ENCODE measurements at regions not wholly inside any gene's neighbourhood (a gene's known extent, or its start where the extent isn't known, plus 50 kb on each side); places are given as distances from the start of the nearest gene placed in this dataset.
"Not testable (repeated sequence)": the region's sequence is repeated elsewhere in the genome, so short reads cannot be mapped to it uniquely, and the experiment has no call there.

DNA sequence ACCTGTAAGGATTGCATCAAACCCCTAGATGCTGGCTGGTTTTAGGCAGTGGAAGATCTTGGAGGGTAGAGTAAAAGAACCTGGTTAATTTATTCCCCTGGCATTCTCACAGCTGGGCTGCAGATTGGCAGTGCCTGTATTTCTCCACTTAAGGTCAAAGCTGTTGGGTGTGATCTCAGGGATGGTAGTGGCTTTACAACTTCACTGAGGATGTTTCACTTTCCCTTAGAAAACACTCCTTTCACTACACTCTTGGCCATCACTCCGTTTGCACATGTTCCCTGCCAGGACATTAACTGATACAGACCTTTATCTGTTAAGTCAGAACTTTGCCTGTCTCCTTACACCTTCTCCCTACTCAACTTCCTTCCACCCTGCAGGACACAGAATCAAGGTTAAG, 779.1 kb upstream of the SEMA6D start:
- CTCF ChIA-PET: no interaction called here
- Mint-ChIP-seq H3K4me1 (no peaks in the 10 kb centered on the region), H3K27ac (no peak overlapping the region), H3K4me3 (no peak overlapping the region), H3K36me3 (ENCODE audit: low read depth) (no peaks in the 10 kb centered on the region), H3K27me3 (no peaks in the 10 kb centered on the region), H3K9me3 (ENCODE audit: low read depth) (peaks cover 5% of the 10 kb centered on the region)
- intact Hi-C loops (cut with DNase I, micrococcal nuclease): no loop called here
- ATAC-seq (no peak), DNase-seq (no peak)
- POLR2A ChIA-PET: no interaction called here

DNA sequence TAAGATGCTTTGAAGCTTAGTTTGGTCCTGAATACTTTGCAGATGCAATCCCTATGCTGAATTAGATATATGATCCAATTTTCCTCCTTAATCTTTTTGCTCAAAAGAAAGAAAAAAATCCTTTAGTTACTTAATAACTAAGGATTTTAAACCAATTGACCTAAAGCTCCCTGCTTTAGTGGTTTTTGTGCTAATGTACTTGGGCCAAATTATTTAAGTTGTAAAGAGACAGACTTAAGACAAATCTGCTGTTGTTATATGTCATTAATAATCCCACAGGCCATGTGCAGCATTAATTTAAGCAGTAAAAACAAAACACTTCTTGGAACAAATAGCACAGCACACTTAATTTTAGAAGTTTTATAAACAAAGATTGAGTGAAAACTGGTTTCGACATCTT, 776.1 kb upstream of the SEMA6D start:
- no peaks in the 10 kb centered on the region for H3K4me1 Mint-ChIP-seq
- intact Hi-C loops (cut with DNase I, micrococcal nuclease): no loop called here
- ATAC-seq (no peak), DNase-seq (no peak)
- POLR2A ChIA-PET: no interaction called here
- H3K27me3 Mint-ChIP-seq: no peaks in the 10 kb centered on the region
- H3K36me3 Mint-ChIP-seq (ENCODE audit: low read depth): no peaks in the 10 kb centered on the region
- H3K9me3 Mint-ChIP-seq (ENCODE audit: low read depth): peaks cover 6% of the 10 kb centered on the region
- CTCF ChIA-PET: no interaction called here
- H3K27ac Mint-ChIP-seq: no peak overlapping the region
- H3K4me3 Mint-ChIP-seq: no peak overlapping the region

DNA sequence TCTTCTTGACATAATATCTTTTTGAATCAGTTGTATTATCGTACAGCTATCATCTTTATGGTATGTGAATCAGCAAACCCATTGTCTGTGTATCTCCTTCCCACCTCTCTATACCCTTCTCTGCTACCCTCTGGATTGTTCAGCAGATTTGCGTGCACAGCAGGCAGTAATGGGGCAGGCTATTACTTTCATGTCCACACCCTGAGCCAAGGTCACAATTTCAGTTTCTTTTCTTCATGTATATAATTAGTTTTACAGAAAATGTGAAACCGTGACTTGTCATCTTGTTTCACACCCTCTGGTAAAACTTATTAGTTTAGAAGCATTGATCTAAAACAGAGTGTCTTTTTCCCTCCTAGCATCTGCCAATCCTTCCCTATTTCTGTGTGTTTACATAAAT, 770.4 kb upstream of the SEMA6D start:
- intact Hi-C loops (cut with DNase I, micrococcal nuclease): no loop called here
- DNase-seq (no peak), ATAC-seq (no peak)
- Mint-ChIP-seq H3K4me3 (no peak overlapping the region), H3K4me1 (no peaks in the 10 kb centered on the region), H3K36me3 (ENCODE audit: low read depth) (no peaks in the 10 kb centered on the region), H3K9me3 (ENCODE audit: low read depth) (peaks cover 14% of the 10 kb centered on the region), H3K27me3 (no peaks in the 10 kb centered on the region), H3K27ac (no peak overlapping the region)
- ChIA-PET POLR2A (no interaction called here), CTCF (no interaction called here)

DNA sequence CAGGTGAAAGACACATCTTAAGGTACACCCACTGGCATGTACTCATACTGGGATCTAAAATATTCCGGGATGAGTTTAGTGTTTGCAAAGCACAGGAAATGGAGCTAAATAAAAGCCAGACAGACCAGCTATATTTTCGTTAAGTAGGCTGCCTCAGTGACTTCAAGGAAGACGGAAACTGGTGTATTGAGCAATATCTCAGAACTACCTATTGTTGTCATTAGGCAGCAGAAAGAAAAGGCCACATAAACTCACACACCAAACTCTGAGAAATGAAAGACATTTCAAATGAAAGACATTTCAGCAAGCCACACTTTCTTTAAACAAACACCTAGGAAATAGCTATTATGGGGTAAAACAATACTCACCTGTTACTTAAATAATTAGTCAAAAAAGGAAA, 761.7 kb upstream of the SEMA6D start:
- H3K9me3 Mint-ChIP-seq (ENCODE audit: low read depth): peaks cover 20% of the 10 kb centered on the region
- intact Hi-C loops (cut with DNase I, micrococcal nuclease): no loop called here
- H3K27me3 Mint-ChIP-seq: no peaks in the 10 kb centered on the region
- H3K27ac Mint-ChIP-seq: no peak overlapping the region
- no peaks in the 10 kb centered on the region for H3K4me1 Mint-ChIP-seq
- no peak for DNase-seq
- CTCF ChIA-PET: no interaction called here
- H3K36me3 Mint-ChIP-seq (ENCODE audit: low read depth): no peaks in the 10 kb centered on the region
- H3K4me3 Mint-ChIP-seq: no peak overlapping the region
- POLR2A ChIA-PET: no interaction called here
- no peak for ATAC-seq

DNA sequence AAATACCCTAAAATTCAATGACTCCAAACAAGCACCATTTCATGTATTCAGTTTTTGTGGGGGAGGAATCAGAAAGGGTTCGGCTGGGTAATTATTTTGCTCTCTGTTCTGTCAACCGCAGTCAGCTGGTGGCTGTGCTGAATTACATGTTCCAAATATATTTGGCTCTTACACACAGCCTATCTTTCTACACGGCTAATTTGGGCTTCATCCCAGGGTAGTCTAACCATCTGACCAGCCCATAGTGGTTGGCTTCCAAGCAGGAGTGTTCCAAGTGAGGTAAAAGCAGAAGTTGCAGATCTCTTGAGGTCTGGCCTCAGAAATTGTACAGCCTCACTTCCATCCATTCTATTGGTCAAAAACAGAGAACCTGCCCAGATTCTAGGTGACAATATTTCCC, 760.8 kb upstream of the SEMA6D start:
- intact Hi-C loops (cut with DNase I, micrococcal nuclease): no loop called here
- ATAC-seq: no peak
- ChIA-PET POLR2A (no interaction called here), CTCF (no interaction called here)
- Mint-ChIP-seq H3K36me3 (ENCODE audit: low read depth) (no peaks in the 10 kb centered on the region), H3K27ac (no peak overlapping the region), H3K4me1 (no peaks in the 10 kb centered on the region), H3K4me3 (no peak overlapping the region), H3K27me3 (no peaks in the 10 kb centered on the region), H3K9me3 (ENCODE audit: low read depth) (peaks cover 20% of the 10 kb centered on the region)
- no peak for DNase-seq

DNA sequence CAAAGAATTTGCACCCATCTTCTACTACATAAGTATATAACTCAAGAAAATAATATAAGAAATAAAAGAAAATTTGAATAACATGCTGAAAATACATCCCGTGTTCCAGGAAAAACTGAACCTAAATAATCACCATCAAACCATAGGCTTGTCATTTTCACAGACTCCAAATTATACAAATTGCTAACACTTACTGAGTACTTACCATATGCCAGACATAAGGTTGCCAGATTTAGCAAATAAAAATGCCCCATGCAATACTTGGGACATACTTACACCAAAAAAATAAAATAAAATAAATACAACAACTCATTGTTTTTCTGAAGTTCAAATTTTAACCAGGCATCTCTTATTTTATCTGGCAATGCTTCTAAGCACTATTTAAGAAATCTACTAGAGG, 760.4 kb upstream of the SEMA6D start:
- H3K27ac Mint-ChIP-seq: no peak overlapping the region
- POLR2A ChIA-PET: no interaction called here
- H3K9me3 Mint-ChIP-seq (ENCODE audit: low read depth): peaks cover 22% of the 10 kb centered on the region
- no peaks in the 10 kb centered on the region for H3K27me3 Mint-ChIP-seq
- CTCF ChIA-PET: no interaction called here
- DNase-seq (no peak), ATAC-seq (no peak)
- H3K4me1 Mint-ChIP-seq: no peaks in the 10 kb centered on the region
- H3K36me3 Mint-ChIP-seq (ENCODE audit: low read depth): no peaks in the 10 kb centered on the region
- H3K4me3 Mint-ChIP-seq: no peak overlapping the region
- intact Hi-C loops (cut with DNase I, micrococcal nuclease): no loop called here

DNA sequence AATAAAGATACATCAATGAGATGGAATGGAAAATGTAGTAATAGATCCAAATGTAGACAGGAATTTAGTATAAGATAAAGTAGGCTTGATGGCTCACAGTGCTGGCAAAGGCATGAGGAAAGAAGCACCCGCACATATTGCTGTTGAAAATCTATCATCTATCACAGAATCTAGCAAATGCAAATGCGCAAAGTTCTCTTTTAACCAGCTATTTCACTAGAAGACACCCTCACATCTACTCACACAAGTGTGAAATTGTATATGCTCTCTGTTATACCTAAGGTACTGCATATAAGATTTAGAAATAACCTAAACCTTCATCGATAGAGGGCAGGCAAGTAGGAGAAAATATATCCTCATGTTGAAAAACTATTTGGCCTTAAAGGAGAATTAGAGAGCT, 756.7 kb upstream of the SEMA6D start:
- H3K9me3 Mint-ChIP-seq (ENCODE audit: low read depth): peaks cover 22% of the 10 kb centered on the region
- POLR2A ChIA-PET: no interaction called here
- H3K4me3 Mint-ChIP-seq: no peak overlapping the region
- no peak overlapping the region for H3K27ac Mint-ChIP-seq
- no peaks in the 10 kb centered on the region for H3K27me3 Mint-ChIP-seq
- H3K36me3 Mint-ChIP-seq (ENCODE audit: low read depth): no peaks in the 10 kb centered on the region
- no peaks in the 10 kb centered on the region for H3K4me1 Mint-ChIP-seq
- intact Hi-C loops (cut with DNase I, micrococcal nuclease): no loop called here
- no peak for DNase-seq
- CTCF ChIA-PET: no interaction called here
- ATAC-seq: no peak

DNA sequence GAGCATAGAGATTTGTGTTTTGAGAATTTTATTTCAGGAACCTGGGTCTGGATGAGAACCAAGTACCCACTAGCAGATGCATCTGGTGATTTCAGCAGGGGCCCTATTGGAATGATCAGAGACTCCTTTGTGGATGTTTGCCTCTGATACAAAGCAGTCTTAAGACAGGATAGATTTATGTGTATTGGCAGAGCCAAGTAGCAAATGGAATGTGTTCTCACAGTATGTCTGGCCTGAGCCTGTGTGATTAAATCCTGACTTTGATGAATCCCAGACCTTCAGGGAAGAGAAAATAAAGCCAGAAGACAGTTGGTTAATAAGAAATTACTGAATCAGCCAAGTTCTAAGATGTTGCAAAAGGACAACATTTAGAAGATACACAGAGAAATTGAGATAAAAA, 755.5 kb upstream of the SEMA6D start:
- ATAC-seq: no peak
- Mint-ChIP-seq H3K4me1 (no peaks in the 10 kb centered on the region), H3K27me3 (no peaks in the 10 kb centered on the region), H3K27ac (no peak overlapping the region), H3K9me3 (ENCODE audit: low read depth) (peaks cover 23% of the 10 kb centered on the region), H3K36me3 (ENCODE audit: low read depth) (no peaks in the 10 kb centered on the region), H3K4me3 (no peak overlapping the region)
- CTCF ChIA-PET: no interaction called here
- POLR2A ChIA-PET: no interaction called here
- intact Hi-C loops (cut with DNase I, micrococcal nuclease): no loop called here
- DNase-seq: no peak

DNA sequence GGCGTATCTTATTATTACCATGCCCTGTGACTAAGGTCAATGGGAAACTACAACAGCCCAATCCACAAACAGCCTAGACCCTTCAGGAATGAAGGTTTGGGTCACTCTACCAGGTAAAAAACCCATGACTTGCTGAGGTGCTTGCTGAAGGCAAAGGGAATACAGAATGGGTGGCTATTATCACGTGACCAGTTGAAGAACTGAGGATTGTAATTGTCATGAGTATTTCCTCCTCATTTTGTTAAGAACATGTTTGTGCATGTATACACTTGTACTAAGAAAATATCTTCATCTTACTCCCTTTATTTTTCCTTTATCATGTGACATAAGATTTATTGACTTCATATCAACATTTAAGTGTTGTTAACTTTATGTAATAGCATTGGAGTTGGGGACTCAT, 729.2 kb upstream of the SEMA6D start:
- H3K27me3 Mint-ChIP-seq; H3K4me3 Mint-ChIP-seq; POLR2A ChIA-PET; H3K4me1 Mint-ChIP-seq; H3K27ac Mint-ChIP-seq; ATAC-seq; H3K36me3 Mint-ChIP-seq (ENCODE audit: low read depth); DNase-seq; intact Hi-C loops (cut with DNase I, micrococcal nuclease); CTCF ChIA-PET: not testable (repeated sequence)
- peaks cover 26% of the 10 kb centered on the region for H3K9me3 Mint-ChIP-seq (ENCODE audit: low read depth)

DNA sequence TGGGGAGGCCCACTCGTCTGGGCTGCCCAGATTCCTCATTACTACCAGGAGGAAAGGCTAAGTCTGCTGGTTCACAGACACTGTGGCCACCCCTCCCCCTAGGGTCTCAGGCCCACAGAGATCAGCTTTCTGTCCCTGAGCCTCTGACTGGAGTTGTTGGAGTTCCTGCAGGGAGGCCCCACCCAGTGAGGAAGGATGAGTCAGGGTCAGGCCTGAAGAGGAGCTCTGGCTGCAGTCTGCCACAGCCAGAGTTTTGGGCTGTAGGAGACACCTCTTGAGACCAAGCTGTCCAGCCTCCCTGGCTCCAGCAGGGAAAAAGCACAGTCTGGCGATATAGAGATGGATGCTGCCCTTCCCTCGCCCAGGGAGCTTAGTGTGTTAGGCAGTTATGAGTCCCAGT, 720.9 kb upstream of the SEMA6D start:
- no peak overlapping the region for H3K27ac Mint-ChIP-seq
- ChIA-PET POLR2A (no interaction called here), CTCF (no interaction called here)
- ATAC-seq (no peak), DNase-seq (no peak)
- peaks cover 28% of the 10 kb centered on the region for H3K9me3 Mint-ChIP-seq (ENCODE audit: low read depth)
- no peaks in the 10 kb centered on the region for H3K27me3 Mint-ChIP-seq
- H3K4me3 Mint-ChIP-seq: no peak overlapping the region
- no peaks in the 10 kb centered on the region for H3K4me1 Mint-ChIP-seq
- intact Hi-C loops (cut with DNase I, micrococcal nuclease): no loop called here
- H3K36me3 Mint-ChIP-seq (ENCODE audit: low read depth): no peaks in the 10 kb centered on the region

DNA sequence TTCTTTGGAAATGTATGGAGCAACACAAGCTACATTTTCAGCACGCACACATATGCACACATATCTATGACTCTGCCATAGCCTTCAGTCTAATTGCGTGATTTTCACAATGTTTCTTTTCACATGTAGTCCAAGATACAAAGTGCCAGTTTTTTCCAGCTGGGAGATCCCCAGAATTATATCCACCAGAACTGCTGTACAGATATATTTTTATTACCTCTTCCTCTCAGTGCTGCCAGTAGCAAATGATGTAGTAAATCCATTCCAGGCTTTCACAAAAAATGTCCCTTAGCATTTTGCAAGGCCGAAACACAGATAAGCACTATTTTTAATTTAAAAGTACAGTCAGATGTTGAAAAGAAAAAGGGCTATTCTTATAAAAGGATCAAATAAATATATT, 719.8 kb upstream of the SEMA6D start:
- intact Hi-C loops (cut with DNase I, micrococcal nuclease): no loop called here
- ChIA-PET CTCF (no interaction called here), POLR2A (no interaction called here)
- Mint-ChIP-seq H3K36me3 (ENCODE audit: low read depth) (no peaks in the 10 kb centered on the region), H3K9me3 (ENCODE audit: low read depth) (peaks cover 25% of the 10 kb centered on the region), H3K4me1 (no peaks in the 10 kb centered on the region), H3K27me3 (no peaks in the 10 kb centered on the region), H3K27ac (no peak overlapping the region), H3K4me3 (no peak overlapping the region)
- ATAC-seq (no peak), DNase-seq (no peak)

DNA sequence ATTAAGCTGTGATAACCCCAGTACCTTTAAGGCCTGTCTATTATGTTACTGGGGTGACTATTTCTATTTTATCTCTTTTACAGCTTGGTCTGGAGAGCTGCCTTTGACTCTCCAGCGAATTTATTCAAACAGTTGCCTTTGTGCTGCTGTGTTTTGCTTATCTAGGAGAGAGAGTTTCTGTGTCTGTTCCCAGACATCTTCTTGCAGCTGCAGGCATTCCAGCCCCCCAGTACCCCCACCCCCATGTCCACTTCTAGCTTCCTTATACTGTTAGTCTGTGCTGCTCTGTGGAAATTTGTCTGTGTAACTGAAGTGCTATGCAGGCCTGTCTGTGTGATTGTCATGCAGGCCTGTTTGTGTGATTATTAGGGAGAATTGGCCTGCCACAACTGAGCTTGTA, 713.7 kb upstream of the SEMA6D start:
- H3K4me3 Mint-ChIP-seq: no peak overlapping the region
- H3K4me1 Mint-ChIP-seq: no peaks in the 10 kb centered on the region
- no peaks in the 10 kb centered on the region for H3K27me3 Mint-ChIP-seq
- ChIA-PET CTCF (no interaction called here), POLR2A (no interaction called here)
- H3K36me3 Mint-ChIP-seq (ENCODE audit: low read depth): no peaks in the 10 kb centered on the region
- H3K9me3 Mint-ChIP-seq (ENCODE audit: low read depth): peaks cover 16% of the 10 kb centered on the region
- intact Hi-C loops (cut with DNase I, micrococcal nuclease): no loop called here
- no peak overlapping the region for H3K27ac Mint-ChIP-seq
- ATAC-seq: no peak
- DNase-seq: no peak

DNA sequence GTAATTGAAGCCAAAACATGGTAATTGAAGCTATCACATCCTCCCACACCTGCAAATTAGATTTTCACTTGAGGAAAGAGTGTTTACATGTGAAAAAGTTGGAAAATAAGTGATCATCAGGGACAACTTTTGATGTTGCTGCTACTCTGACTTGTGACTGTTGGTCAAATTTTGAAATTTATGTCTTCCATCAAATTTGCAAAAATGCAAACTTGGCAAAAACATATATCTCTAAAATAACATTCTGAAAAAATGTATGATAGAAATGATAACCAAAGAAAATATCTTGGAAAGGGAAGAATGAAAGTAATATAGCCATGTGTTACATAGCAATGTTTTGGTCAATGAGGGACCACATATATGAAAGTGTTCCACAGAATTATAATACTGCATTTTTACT, 703.9 kb upstream of the SEMA6D start:
- H3K27ac Mint-ChIP-seq: no peak overlapping the region
- DNase-seq (no peak), ATAC-seq (no peak)
- intact Hi-C loops (cut with DNase I, micrococcal nuclease): no loop called here
- H3K9me3 Mint-ChIP-seq (ENCODE audit: low read depth): peaks cover 16% of the 10 kb centered on the region
- ChIA-PET CTCF (no interaction called here), POLR2A (no interaction called here)
- no peaks in the 10 kb centered on the region for H3K27me3 Mint-ChIP-seq
- no peak overlapping the region for H3K4me3 Mint-ChIP-seq
- no peaks in the 10 kb centered on the region for H3K36me3 Mint-ChIP-seq (ENCODE audit: low read depth)
- no peaks in the 10 kb centered on the region for H3K4me1 Mint-ChIP-seq

Data from activated CD4-positive, alpha-beta T cell treated with anti-CD3 and anti-CD28 coated beads for 36 hours (primary cell).